ENCODE measurements at regions not wholly inside any gene's neighbourhood (a gene's known extent, or its start where the extent isn't known, plus 50 kb on each side); places are given as distances from the start of the nearest gene placed in this dataset.

DNA sequence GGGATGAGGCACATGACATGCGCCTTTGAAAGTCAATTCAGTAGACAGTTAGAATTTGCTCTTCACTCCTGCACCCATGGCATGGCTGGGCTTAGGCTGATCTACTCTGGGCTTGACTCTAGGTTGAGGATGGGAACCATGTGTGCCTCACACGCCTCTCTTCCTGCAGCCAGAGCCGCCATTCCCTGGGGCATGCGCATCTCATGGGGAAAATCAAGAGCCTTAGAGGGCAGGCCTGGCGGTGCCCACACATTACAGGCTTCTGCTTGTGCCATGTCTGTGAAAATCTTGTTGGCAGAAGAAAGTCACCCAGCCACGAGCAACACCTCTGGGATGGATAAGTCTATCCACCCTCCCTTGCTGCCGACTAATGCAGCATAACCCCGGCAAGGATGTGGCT, 808.5 kb downstream of the CDH9 start:
- ATAC-seq = no peak
- no peak for TF ChIP-seq POLR2AphosphoS5 (IDR thresholded peaks at IDR 0.05)
- no peak for TF ChIP-seq POLR2A (IDR thresholded peaks at IDR 0.05)
- TF ChIP-seq, protein P1, sequence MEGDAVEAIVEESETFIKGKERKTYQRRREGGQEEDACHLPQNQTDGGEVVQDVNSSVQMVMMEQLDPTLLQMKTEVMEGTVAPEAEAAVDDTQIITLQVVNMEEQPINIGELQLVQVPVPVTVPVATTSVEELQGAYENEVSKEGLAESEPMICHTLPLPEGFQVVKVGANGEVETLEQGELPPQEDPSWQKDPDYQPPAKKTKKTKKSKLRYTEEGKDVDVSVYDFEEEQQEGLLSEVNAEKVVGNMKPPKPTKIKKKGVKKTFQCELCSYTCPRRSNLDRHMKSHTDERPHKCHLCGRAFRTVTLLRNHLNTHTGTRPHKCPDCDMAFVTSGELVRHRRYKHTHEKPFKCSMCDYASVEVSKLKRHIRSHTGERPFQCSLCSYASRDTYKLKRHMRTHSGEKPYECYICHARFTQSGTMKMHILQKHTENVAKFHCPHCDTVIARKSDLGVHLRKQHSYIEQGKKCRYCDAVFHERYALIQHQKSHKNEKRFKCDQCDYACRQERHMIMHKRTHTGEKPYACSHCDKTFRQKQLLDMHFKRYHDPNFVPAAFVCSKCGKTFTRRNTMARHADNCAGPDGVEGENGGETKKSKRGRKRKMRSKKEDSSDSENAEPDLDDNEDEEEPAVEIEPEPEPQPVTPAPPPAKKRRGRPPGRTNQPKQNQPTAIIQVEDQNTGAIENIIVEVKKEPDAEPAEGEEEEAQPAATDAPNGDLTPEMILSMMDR (IDR thresholded peaks at IDR 0.05) = no peak
- no peak for TF ChIP-seq EP300 (IDR thresholded peaks at IDR 0.05)
- WGBS, 2 donors (ENCODE audit: low coverage in 1 of 2) = 100% methylated on average over 1 of the region's 8 CpGs
- no peaks in the 10 kb centered on the region for H3K27me3 ChIP-seq
- H3K4me3 ChIP-seq = no peak overlapping the region
- H3K9me3 ChIP-seq = no peaks in the 10 kb centered on the region
- no peak overlapping the region for H3K27ac ChIP-seq
- no peaks in the 10 kb centered on the region for H3K4me1 ChIP-seq
- no peaks in the 10 kb centered on the region for H3K36me3 ChIP-seq

GRCh38 chr5:26227245-26227644, 811.1 kb downstream of the CDH9 start:
- ATAC-seq = no peak
- H3K4me1 ChIP-seq = no peaks in the 10 kb centered on the region
- no peak overlapping the region for H3K4me3 ChIP-seq
- no peaks in the 10 kb centered on the region for H3K36me3 ChIP-seq
- no peak for TF ChIP-seq POLR2AphosphoS5 (IDR thresholded peaks at IDR 0.05)
- TF ChIP-seq EP300 (IDR thresholded peaks at IDR 0.05) = no peak
- TF ChIP-seq, protein P1 (IDR thresholded peaks at IDR 0.05) = no peak
- no peak for TF ChIP-seq POLR2A (IDR thresholded peaks at IDR 0.05)
- no peak overlapping the region for H3K27ac ChIP-seq
- no peaks in the 10 kb centered on the region for H3K9me3 ChIP-seq
- WGBS, 2 donors (ENCODE audit: low coverage in 1 of 2) = 80% methylated on average over 3 of the region's 6 CpGs; no CpG with 5 or more reads in 1 of the 2 donors
- no peaks in the 10 kb centered on the region for H3K27me3 ChIP-seq

DNA sequence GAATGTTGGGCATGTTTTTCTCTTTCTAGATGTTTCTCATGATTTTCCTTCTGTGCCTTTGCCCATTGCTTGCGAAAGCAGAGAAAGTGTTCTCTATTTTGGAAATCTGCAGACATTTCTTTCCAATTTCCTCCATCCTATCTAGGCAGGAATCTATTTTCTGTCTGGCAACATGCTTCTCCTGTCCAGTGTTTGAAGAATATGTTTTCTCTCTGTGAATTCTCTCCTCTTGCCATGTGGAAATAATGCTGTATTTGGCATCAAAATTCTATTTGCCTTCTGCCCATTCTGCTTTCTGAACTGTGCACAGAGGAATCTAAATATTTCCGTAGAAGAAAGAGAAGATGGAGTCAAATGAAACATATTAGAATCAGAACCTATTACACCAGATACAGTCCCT, 833.3 kb downstream of the CDH9 start:
- 84 to 85% methylated on average over 2 of the region's 2 CpGs for WGBS, 2 donors (ENCODE audit: low coverage in 1 of 2)

GRCh38 chr5:26193626-26194025, 844.8 kb downstream of the CDH9 start:
- Histone ChIP-seq H3K27me3 (no peaks in the 10 kb centered on the region), H3K4me3 (no peak overlapping the region), H3K36me3 (no peaks in the 10 kb centered on the region), H3K9me3 (no peaks in the 10 kb centered on the region), H3K27ac (no peak overlapping the region), H3K4me1 (no peaks in the 10 kb centered on the region)
- 63 to 69% methylated on average over 3 to 5 of the region's 5 CpGs for WGBS, 2 donors (ENCODE audit: low coverage in 1 of 2)
- ATAC-seq = no peak
- TF ChIP-seq, protein P1 (IDR thresholded peaks at IDR 0.05) = no peak

More for the DNA sequence above, 833.3 kb downstream of the CDH9 start:
- Histone ChIP-seq H3K27me3 (no peaks in the 10 kb centered on the region), H3K27ac (no peak overlapping the region), H3K9me3 (no peaks in the 10 kb centered on the region), H3K4me3 (no peak overlapping the region), H3K36me3 (no peaks in the 10 kb centered on the region), H3K4me1 (no peaks in the 10 kb centered on the region)
- ATAC-seq = no peak
- TF ChIP-seq POLR2A (IDR thresholded peaks at IDR 0.05) = no peak
- TF ChIP-seq, protein P1 (IDR thresholded peaks at IDR 0.05) = no peak
- no peak for TF ChIP-seq EP300 (IDR thresholded peaks at IDR 0.05)
- TF ChIP-seq POLR2AphosphoS5 (IDR thresholded peaks at IDR 0.05) = no peak

DNA sequence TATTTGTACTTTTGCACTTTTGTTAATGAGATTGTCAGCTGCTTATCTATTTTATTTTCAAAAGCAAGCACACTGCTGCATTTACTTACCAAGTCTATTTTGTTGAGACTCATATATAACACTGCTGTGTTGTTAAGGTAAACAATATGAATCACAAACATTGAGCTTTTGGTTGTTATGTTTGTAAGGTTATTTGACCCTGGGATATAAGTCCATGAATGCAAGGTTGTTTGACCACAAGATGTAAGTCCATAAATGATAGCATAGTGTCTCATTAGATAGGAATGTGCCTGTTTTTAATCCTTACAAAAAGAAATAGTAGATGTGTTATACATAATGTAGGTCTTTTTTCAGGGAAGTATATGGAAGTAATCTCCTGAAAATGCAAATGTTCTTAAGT, 845.9 kb downstream of the CDH9 start:
- no peak overlapping the region for H3K4me3 ChIP-seq
- no peaks in the 10 kb centered on the region for H3K36me3 ChIP-seq
- H3K9me3 ChIP-seq = no peaks in the 10 kb centered on the region
- no peak overlapping the region for H3K27ac ChIP-seq
- TF ChIP-seq, protein P1 (IDR thresholded peaks at IDR 0.05) = no peak
- TF ChIP-seq EP300 (IDR thresholded peaks at IDR 0.05) (no peak), POLR2AphosphoS5 (IDR thresholded peaks at IDR 0.05) (no peak), POLR2A (IDR thresholded peaks at IDR 0.05) (no peak)
- no peak for ATAC-seq
- H3K4me1 ChIP-seq = no peaks in the 10 kb centered on the region
- H3K27me3 ChIP-seq = no peaks in the 10 kb centered on the region

All from gastroesophageal sphincter (tissue), 4 donors.